ENCODE measurements at regions not wholly inside any gene's neighbourhood (a gene's known extent, or its start where the extent isn't known, plus 50 kb on each side); places are given as distances from the start of the nearest gene placed in this dataset.

DNA sequence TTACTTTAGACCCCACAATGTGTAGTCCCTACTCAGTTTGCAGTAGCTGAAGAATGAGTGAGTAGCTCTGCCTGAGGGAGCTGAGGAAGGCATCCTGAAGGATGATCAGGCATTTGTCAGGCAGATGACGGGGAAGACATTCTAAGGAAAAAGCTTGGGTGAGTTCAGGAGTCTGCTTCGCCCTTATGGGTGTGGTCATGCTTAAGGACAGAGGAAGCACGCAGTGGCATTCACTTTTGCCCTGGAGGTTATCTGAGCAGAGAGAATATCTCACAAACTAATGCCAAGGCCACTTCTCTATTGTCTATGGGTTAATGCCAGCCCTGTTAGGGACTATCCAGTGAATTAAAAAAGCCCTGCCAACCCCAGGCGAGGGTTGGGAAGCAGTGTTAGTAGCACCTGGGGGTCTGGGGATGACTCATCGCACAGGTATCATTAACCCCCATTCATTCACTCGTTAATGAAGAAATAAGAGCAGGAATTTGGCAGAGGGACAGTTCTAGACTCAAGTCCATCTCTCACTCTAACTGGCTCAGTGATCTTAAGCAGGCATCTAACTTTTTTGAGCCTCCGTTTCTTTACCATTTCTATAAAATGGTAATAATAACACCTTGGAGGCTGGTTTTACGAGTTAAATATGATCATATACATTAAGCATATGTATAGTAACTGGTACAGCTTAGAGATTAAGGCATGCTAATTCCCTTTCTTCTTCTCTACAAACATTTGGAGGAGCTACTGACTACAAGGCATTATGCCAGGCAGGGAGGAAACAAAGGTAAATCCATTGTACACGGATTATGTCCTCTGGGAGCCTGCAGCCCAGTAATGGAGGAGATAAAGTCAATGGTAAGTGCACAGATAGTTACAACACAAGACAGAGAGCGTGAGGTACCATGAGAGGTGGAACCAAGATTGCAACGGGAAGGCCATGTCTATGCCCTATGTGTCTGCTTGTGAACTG lies 93.2 kb upstream of the AKIRIN2 start:
- TF ChIP-seq, protein P1, sequence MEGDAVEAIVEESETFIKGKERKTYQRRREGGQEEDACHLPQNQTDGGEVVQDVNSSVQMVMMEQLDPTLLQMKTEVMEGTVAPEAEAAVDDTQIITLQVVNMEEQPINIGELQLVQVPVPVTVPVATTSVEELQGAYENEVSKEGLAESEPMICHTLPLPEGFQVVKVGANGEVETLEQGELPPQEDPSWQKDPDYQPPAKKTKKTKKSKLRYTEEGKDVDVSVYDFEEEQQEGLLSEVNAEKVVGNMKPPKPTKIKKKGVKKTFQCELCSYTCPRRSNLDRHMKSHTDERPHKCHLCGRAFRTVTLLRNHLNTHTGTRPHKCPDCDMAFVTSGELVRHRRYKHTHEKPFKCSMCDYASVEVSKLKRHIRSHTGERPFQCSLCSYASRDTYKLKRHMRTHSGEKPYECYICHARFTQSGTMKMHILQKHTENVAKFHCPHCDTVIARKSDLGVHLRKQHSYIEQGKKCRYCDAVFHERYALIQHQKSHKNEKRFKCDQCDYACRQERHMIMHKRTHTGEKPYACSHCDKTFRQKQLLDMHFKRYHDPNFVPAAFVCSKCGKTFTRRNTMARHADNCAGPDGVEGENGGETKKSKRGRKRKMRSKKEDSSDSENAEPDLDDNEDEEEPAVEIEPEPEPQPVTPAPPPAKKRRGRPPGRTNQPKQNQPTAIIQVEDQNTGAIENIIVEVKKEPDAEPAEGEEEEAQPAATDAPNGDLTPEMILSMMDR (IDR thresholded peaks at IDR 0.05; ENCODE audit: low read length, missing control alignments) = no peak
- no peak for DNase-seq (ENCODE audit: low read depth)

DNA sequence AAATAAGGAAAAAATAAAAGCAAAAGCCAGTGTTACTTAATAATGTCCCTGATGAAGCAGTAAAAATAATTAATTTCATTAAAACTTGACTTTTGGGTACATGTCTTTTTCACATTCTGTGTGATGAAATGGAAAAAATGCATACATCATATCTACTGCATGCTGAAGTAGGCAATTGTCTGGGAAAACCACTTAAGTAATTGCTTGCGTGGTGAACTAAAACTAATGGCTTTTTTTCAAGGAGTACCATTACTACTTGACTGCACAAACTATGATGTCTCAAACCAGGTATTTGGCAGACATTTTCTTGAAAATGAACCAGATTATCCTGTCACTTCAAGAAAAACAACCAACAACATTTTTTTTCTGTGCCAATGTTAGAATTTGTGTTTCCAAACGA lies 91.3 kb upstream of the AKIRIN2 start:
- TF ChIP-seq, protein P1 (IDR thresholded peaks at IDR 0.05; ENCODE audit: low read length, missing control alignments) = no peak
- no peak overlapping the region for H3K4me3 ChIP-seq (replicated peaks; ENCODE audit: low read depth, low read length)
- no peak for DNase-seq (ENCODE audit: low read depth)

More for the DNA sequence above, 93.2 kb upstream of the AKIRIN2 start:
- no peak overlapping the region for H3K4me3 ChIP-seq (replicated peaks; ENCODE audit: low read depth, low read length)

DNA sequence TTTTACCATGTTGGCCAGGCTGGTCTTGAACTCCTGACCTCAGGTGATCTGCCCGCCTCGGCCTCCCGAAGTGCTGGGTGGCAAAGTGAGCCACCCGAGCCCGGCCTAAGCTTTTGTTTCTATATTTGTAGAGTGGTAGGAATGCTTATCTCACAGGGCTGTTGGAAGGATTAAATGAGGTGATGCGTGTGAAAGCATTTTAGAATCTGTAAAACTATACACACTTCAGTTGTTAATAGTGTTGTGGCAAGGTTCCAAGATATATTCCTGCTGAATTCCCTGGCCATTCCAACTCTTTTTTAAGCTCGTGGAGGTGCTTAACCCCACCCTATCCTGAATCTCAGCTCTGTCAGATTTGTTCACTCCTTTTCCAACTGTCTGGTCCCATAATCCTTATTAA lies 89.9 kb upstream of the AKIRIN2 start:
- DNase-seq (ENCODE audit: low read depth) = no peak
- TF ChIP-seq, protein P1 (IDR thresholded peaks at IDR 0.05; ENCODE audit: low read length, missing control alignments) = no peak
- H3K4me3 ChIP-seq (replicated peaks; ENCODE audit: low read depth, low read length) = no peak overlapping the region

DNA sequence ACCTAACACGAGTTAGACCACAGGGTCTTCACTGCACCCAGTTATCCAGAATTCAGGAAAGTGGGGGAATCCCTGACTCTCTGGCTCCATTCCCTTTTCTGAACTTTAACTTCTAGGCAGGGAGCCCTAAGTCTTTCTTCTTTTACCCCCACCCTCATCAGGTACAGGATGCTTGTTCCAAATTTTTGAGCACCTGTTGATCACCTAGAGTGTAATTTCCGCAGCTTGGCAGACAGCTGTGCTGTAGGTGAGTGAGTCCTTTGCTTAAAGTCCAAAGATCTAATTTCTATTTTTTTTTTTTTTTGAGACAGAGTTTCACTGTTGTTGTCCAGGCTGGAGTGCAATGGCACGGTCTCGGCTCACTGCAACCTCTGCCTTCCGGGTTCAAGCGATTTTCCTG lies 89.5 kb upstream of the AKIRIN2 start:
- DNase-seq (ENCODE audit: low read depth) = no peak
- TF ChIP-seq, protein P1 (IDR thresholded peaks at IDR 0.05; ENCODE audit: low read length, missing control alignments) = no peak
- H3K4me3 ChIP-seq (replicated peaks; ENCODE audit: low read depth, low read length) = no peak overlapping the region

DNA sequence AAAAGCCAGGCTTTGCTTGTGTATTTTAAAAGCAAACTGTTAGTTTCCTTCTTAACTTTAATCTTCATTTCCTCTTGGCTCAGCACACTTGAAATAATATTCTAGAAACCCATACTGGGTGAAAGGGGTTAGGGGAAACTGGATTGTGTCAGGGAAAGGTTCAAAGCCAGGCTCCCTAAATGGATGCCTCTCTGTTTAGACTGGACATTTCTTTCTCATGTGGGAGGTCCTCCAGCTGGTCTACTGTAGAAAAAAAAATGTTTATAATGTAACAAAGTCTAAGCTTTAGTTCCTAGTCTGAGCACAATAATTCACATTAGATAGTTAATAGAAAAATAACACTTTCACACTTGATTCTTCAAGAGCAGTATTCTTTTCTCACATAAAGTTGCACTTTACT lies 89.0 kb upstream of the AKIRIN2 start:
- no peak overlapping the region for H3K4me3 ChIP-seq (replicated peaks; ENCODE audit: low read depth, low read length)
- no peak for DNase-seq (ENCODE audit: low read depth)
- TF ChIP-seq, protein P1 (IDR thresholded peaks at IDR 0.05; ENCODE audit: low read length, missing control alignments) = no peak

DNA sequence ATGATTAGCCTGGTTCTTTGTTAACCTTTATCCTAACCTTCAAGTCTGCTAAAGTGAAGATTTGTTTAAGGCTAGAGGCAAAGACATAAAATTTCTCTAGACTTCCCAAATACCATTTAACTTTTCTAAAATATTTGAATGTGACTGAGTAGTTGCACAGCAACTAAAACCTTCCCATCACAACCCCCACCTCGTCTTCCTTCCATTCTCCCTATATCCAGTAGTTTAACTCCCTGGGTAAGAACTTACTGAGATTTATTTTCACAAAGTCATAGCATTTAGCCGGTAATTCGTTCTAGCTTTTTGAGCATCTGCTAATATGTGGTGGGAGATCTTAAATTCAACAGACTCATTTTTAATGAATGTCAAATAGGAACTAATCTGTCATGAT lies 87.9 kb upstream of the AKIRIN2 start:
- TF ChIP-seq, protein P1 (IDR thresholded peaks at IDR 0.05; ENCODE audit: low read length, missing control alignments) = no peak
- no peak overlapping the region for H3K4me3 ChIP-seq (replicated peaks; ENCODE audit: low read depth, low read length)
- no peak for DNase-seq (ENCODE audit: low read depth)

All from fibroblast of pulmonary artery (primary cell).